GM19043 (cell line): ENCODE measurements at regions not wholly inside any gene's neighbourhood (a gene's known extent, or its start where the extent isn't known, plus 50 kb on each side); places are given as distances from the start of the nearest gene placed in this dataset.
A peak's percentile ranks its signal among the peaks of the same experiment; 100 is the strongest.

ENCODE experiments used
- ATAC-seq: cut with Tn5 transposase; IDR thresholded peaks from one replicate; pipeline ENCODE4 v1.9.1; 2021; ENCODE audit warnings: low read depth; ENCODE audit not compliant: unreplicated experiment

- ATAC-seq, result no peak
Measured at GRCh38 chr12:127670796-127671195, 596.2 kb upstream of the TMEM132C start.

DNA sequence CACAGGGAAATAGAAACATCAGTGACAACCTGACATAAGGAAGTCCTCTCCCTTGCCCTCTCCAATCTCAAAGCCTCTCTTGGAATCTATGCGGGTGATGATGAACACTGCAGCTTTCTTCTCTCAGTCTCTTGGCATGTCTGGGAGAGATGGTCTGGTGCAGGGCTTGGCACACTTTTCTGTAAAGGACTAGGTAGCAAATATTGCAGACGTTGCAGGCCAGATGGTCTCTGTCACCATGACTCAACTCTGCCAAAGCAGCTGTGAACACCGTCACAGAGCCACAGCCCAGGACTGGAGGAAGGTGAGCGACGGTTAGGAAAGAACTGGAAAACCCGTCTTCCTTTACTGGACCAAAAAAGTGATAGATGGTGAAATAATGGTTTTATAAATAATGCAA, 591.0 kb upstream of the TMEM132C start:
- ATAC-seq, result no peak

DNA sequence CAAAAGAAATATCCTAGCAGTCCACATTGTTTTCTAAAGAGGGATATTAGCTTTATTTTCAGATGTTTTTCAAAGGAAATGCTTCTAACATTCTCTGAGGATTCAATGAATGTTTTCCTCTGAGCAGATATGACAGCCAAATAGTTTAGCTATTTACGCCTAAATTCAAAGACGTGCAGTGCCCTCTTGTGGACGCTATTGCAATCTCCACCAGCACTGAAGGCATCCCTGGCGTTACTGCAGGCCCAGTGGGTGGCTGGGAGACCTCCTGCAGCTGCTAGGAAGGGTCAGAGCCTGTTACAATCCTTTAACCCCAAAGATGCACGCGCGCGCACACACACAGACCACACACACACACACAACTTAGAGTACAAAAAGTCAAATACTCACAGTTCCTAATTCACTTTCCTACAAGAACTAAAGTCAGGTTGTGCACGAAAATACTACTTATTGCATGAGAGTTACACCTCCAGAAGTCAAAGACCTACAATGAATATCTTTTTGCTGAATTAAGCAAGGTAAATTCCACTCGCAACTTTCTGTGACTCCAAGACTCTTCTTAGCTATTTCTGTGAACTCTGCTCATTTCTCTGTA, 589.3 kb upstream of the TMEM132C start:
- ATAC-seq, result peak; percentile 73

DNA sequence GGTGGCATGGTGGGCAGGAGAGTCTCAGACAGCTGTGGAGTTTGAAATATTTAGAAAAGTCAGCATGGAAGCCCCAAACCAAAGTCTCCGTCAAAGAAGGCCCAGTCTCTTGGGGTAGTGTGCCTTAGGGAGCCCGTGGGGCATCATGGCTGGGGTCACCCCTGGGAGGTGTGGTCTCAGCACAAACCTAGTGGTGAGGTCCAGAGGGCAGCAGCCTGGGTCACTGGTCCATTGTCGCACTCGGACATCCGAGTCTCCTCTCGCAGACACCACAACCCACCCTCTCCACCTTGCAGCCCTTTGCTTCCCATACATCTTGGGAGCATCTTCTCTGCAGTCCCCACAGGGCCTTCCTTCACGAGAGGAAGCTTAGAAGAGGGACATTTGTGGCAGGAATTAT, 588.0 kb upstream of the TMEM132C start:
- ATAC-seq, result no peak

DNA sequence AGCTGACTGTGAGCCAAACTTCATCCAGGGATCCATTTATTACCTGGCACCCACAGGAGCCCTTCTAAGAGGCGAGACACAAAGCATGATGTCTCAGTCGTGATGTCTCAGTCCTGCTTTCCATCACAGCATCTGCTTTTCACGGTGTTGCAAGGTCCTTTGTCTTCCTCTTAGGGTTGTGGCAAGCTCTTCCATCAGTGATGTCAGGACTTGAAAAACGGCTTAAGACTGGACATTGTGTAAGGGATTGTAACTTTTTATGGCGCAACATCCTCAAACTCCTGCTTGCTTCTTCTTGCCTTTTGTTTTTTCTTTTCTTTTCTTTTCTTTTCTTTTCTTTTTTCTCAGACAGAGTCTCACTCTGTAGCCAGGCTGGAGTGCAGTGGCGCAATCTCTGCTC, 586.5 kb upstream of the TMEM132C start:
- no peak for ATAC-seq

DNA sequence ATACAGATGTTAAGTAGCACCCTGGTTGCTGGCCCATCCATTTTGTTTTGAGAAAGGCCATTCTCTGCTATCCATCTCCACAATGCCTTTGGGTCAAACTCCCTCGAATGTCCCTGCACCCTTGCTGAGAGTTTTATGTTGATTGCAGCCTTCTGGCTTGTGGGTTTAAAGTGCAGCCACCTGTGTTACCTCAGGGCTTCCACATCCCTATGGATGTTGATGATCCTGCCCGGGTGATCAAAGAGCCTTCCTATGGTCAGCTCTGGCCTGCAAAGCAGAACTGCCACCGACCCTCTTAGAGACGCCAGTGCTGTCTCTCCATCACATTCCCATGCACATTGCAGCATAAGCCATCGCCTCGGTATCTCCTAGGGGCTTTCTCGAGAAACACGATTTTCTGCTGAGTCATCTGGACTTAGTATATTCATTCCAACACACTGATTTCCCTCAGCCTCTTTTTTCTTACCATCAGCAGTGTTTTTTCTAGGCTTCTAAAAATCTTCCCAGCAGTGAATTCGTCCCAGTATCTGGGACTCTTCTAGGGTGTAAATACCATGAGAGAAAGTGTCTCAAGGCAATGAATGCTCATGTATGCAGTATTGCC, 585.7 kb upstream of the TMEM132C start:
- ATAC-seq, result no peak

- no peak for ATAC-seq
Measured at GRCh38 chr12:127685491-127685890, 581.5 kb upstream of the TMEM132C start.

DNA sequence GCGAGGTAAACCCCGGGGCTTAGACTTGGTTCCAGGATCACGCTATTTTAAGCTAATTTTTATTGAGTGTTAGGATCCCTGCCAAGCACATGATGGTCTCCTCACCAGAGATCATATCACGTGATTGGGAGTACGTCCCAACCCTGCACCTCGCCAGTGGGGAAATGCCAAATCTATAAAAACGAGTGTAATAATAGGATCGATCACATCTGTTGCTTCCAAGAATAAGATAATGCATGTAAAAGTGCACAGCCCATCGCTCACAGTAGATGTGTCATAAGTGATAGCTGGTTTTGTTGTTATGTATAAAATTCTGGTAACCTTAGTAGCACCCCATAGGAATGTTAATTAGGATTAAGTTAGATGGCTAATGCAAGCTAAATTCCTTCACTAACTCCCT, 581.0 kb upstream of the TMEM132C start:
- no peak for ATAC-seq

DNA sequence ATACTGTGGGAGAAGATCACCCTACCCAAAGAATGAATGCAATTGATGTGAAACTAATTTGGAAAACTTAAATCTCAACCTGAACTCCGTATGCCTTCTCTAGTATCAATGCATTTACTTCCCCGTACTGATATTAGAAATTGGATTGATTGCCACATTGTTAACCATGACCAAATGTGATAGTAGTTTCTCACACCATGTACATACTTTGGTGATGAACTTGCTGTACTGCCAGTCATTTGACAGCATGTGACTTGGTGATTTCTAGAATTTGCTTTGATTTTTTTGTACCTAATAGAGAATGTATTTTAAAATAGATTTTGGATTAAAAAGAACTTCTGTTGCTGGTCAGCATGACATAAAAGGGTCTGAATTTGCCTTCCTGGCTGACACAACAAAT, 579.8 kb upstream of the TMEM132C start:
- ATAC-seq, result no peak

DNA sequence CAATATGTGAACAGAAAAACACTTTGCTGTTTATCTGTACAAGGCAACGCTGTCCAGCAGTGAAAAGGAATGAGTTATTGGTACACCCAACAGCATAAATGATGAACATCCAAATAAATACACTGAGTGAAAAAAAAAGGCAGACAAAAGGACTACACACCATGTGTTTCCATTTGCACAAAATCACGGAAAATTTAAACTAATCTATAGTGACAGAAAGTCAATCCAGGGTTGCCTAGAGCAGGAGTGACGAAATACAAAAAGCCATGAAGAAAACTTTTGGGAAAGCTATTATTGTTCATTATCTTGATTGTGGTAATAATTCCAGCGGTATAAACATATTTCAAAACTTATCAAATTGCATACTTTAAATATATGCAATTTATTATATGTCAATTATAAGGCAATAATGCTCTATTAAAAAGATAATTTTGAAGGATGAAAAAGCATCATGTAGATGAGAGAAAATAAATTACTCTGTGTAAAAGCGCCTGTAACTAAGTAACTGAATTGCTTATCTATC, 578.0 kb upstream of the TMEM132C start:
- no peak for ATAC-seq

GRCh38 chr12:127690161-127690560, 576.8 kb upstream of the TMEM132C start:
- no peak for ATAC-seq

- no peak for ATAC-seq
Measured at GRCh38 chr12:127696963-127697362, 570.0 kb upstream of the TMEM132C start.

DNA sequence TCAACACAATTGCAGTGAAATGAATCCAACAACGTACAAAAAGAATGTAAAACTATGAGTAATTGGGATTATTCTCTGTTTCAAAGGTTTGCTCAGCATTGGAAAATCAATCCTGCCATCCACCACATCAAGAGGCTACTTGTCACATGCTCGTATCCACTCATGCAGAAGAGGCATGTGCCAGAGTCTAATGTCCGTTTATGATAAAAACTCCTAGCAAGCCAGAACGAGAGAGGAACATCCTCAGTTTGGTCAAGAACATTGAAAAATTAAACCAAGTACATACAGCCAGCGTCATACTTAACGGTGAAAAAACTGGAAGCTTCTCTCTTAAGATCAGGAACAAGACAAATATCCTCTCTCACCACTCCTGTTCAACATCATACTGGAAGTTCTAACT, 563.9 kb upstream of the TMEM132C start:
- ATAC-seq, result no peak

- ATAC-seq, result no peak
Measured at GRCh38 chr12:127711108-127711507, 555.9 kb upstream of the TMEM132C start.

DNA sequence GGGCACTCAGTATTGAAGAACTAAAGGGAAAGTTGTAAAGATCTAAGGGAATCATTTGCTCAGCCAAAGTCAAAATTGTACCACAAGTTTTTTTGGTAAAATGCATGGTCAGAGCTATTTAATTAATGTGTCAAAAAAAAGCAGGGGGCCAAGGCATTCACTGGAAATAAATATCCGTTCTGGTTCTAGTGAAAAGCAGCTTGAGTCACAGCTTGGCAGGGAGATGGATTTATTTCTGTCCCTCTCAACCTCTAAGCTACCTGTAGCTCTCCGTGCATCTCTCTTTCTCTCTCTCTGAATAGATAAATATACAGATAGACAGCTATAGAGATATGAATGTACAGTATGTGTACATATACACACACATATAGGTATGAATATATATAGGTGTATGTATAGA, 554.4 kb upstream of the TMEM132C start:
- no peak for ATAC-seq

- no peak for ATAC-seq
Measured at GRCh38 chr12:127716166-127716565, 550.8 kb upstream of the TMEM132C start.

- ATAC-seq, result no peak
Measured at GRCh38 chr12:127717278-127717677, 549.7 kb upstream of the TMEM132C start.

- ATAC-seq, result no peak
Measured at GRCh38 chr12:127720334-127720733, 546.6 kb upstream of the TMEM132C start.

GRCh38 chr12:127722611-127723010, 544.4 kb upstream of the TMEM132C start:
- no peak for ATAC-seq

DNA sequence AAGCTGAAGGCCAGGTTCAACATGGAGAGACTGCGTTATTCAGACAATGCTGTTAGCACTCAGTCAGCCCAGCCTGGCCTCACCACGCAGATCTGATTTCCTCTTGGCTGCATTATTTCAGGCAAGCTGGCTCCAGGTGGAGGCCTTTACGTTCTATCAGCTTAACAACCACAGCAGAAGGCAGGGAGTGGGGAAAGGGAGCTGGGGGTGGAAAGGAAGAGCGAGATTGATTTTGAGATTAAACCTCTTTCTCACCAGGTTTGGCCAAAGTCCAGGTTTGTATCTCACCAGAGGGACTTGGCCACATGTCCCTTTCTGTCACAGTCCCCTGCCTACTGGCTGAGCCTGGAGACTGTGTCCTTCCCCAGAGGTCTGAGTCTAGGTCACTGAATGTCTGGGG, 543.7 kb upstream of the TMEM132C start:
- ATAC-seq, result no peak

GRCh38 chr12:127726671-127727315, 540.2 kb upstream of the TMEM132C start:
- ATAC-seq, result no peak

- ATAC-seq, result no peak
Measured at GRCh38 chr12:127728285-127728684, 538.7 kb upstream of the TMEM132C start.
